GM19023 (cell line): ENCODE measurements at regions not wholly inside any gene's neighbourhood (a gene's known extent, or its start where the extent isn't known, plus 50 kb on each side); places are given as distances from the start of the nearest gene placed in this dataset.
"Not testable (repeated sequence)": the region's sequence is repeated elsewhere in the genome, so short reads cannot be mapped to it uniquely, and the experiment has no call there.

Experiments
- ATAC-seq: cut with Tn5 transposase; IDR thresholded peaks from one replicate; pipeline ENCODE4 v1.9.1; 2021; ENCODE audit warnings: mild to moderate bottlenecking, moderate library complexity; ENCODE audit not compliant: unreplicated experiment

DNA sequence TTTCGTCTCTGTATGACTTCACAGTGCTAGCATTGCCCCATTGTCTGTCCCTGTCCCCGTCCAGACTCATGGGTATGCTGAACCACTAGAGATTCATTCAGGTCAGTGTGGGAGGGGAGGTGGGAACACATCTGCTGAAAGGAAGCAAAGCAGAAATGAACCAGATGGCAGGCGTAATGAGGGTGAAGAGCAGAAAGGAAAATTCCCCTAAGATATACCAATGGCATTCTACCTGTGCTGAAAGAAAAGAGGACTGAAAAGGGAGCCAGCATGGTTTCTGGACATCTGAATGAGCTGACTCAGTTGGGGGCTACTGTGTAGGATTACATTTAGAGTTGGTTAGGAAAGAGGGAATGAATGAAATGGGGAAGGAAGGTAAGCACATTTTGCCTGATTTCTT is 678.7 kb downstream of the MAT2B start:
- ATAC-seq, result no peak

GRCh38 chr5:164185000-164185399 is 679.6 kb downstream of the MAT2B start:
- no peak for ATAC-seq

GRCh38 chr5:164186550-164186949 is 681.1 kb downstream of the MAT2B start:
- no peak for ATAC-seq

DNA sequence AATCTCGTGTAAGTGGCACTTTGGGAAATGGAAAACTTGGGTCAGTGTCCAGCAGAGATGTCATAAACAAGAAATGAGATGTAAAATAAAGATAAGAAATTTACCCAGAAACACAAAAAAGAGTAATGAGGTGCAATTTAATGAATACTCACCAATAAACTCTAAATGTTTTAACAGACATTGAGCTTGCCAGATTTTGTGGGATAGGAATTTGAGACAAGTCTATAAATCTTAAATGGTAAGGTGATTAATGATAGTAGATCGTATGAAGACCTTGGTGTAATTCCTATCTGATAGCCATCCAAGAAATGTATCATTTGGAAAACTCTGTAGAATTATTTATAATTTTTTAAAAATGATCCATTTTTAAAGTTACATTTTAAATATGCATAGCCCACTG is 682.4 kb downstream of the MAT2B start:
- ATAC-seq, result no peak

- ATAC-seq, result no peak
Observed at GRCh38 chr5:164188733-164189148, 683.3 kb downstream of the MAT2B start.

- ATAC-seq, result no peak
Observed at GRCh38 chr5:164191240-164191639, 685.8 kb downstream of the MAT2B start.

- no peak for ATAC-seq
Observed at GRCh38 chr5:164202338-164202737, 696.9 kb downstream of the MAT2B start.

- no peak for ATAC-seq
Observed at GRCh38 chr5:164203581-164204225, 698.3 kb downstream of the MAT2B start.

DNA sequence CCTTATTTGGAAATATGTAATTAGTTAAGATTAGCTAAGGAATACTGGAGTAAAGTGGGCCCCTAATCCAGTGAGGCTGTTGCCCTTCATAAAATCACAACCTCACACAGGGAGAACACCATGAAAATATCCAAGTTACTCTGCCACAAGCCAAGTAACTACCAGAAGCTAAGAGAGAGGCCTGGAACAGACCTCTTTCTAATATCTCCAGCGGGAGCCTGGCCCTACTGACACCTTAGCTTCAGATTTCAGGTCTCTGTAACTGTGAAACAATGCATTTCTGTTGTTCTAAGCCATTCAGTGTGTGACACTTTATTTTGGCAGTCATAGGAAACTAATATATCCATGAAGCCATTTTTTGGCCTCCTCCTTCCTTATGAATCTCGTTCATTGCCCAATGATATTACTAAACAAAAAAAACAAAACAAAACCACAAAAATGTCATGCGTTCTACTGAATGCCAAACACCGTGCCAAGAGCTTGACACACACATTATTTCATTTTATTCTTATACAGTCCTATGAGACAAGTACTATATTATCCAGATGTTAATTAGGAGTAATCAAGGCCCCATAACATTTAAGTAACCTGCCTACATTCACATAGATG is 699.0 kb downstream of the MAT2B start:
- no peak for ATAC-seq

DNA sequence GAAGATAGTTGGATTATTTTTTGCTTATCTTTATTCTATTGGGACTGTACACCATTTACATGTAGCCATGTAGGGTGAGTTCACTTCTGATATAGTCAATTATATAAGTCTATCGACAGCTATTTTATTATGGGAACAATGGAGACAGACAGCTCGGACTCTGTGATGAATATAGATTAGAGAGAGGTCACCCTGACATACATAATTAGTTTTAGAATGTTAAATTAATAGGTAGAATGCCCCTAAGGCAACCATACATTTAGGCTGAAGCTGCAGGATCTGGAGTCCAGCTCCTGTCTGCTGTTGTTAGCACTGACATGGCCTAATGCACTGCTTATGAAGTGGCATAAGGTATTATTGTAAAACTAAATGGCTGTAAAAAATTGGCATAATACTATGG is 700.8 kb downstream of the MAT2B start:
- ATAC-seq, result no peak

DNA sequence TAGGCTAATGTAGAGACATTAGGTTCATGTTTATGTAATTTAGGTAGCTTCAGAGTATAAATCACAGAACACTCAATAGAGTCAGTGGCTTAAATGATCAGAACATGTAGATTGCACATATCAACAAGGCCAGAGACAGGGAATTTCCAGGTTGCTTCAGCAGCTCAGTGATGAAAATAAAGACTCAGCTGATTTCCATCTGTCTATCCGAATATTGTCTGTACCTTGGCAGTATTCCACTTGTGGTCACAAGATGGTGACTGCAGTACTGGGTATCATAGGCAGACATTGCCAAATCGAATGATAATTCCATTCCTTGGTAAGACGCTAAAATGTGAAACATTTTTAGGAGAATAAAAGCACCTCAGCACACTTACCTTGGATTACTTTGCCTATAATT is 702.2 kb downstream of the MAT2B start:
- no peak for ATAC-seq

DNA sequence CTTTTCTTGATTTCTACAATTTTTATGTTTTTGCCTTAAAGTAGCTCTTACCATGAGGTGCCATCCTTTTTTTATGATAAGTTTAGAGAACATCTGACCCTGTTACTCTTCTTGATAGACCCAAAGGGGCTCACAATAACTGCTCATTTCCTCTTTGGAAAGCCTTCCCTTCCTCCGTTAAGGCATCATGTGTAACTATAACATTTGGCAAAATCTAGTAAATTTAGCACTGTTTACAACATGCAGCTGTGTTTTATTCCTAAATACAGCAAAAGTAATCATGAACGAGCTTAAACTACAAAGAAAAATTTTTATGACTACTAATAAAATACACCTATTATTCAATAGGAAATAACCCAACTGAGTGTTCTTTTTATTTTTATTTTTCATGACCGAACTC is 705.1 kb downstream of the MAT2B start:
- ATAC-seq, result no peak

DNA sequence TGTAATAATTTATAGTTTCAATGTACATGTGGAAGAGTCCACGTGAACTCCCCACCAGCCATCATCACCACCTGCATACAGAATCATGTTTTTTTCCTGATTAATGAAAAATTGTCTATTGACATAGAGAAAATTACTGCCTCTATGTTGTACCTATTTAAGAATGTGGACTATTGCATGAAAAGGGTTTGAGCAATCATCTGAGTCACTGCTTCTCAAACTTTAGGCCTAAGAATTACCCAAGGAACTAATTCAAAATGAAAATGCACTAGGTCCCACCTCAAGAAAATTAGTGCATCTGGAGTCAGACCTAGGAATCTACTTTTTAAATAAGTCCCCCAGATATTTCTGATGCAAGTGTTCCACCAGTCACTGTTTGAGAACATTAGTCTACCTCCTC is 709.3 kb downstream of the MAT2B start:
- ATAC-seq, result no peak

GRCh38 chr5:164217464-164217863 is 712.0 kb downstream of the MAT2B start:
- no peak for ATAC-seq

GRCh38 chr5:164220522-164220921 is 715.1 kb downstream of the MAT2B start:
- ATAC-seq, result no peak

DNA sequence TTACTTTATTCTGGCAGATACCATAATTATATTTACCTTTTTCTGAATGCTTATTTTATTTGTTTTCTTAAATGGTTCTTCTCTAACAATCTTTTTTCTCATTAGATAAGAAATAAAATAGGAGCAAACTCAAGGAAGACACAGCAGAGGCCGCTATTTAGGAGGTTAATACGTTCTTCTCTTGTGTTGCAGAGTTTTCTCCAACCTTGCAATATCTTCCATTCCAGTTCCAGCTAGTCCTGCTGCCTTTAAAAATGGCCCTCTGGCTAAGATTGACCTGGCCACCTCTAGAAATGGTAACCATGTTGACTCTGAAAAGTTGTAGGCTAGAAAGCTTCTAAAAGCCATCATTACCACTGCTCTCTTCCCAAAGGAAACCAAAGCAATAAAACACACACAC is 718.8 kb downstream of the MAT2B start:
- ATAC-seq, result no peak

GRCh38 chr5:164224772-164225171 is 719.4 kb downstream of the MAT2B start:
- no peak for ATAC-seq

GRCh38 chr5:164230341-164230740 is 724.9 kb downstream of the MAT2B start:
- ATAC-seq, result no peak

- no peak for ATAC-seq
Observed at GRCh38 chr5:164233791-164234190, 728.4 kb downstream of the MAT2B start.

- no peak for ATAC-seq
Observed at GRCh38 chr5:164234321-164234720, 728.9 kb downstream of the MAT2B start.

- ATAC-seq, result no peak
Observed at GRCh38 chr5:164235300-164235891, 730.0 kb downstream of the MAT2B start.

DNA sequence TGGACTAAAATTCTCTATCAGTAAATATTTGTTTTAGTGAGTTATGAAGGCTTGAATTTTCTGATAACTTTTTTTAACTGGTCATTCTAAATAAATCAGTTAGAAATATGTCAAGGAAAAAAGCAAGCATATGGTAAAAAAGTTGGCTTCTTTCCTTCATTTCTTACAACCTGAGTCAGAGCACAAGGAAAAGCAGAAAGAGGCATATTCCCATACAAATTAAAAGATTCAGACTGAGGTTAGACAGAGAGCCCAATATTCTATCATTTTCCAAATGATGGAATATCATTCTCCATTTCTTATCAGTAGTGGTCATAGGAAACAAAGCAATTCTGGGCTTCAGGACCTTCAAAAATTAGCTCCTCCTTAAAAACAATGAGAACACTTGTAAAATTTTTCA is 732.1 kb downstream of the MAT2B start:
- no peak for ATAC-seq

- ATAC-seq, result not testable (repeated sequence)
Observed at GRCh38 chr5:164251781-164252180, 746.4 kb downstream of the MAT2B start.
